Mammary epithelial cell (primary cell): ENCODE measurements at regions not wholly inside any gene's neighbourhood (a gene's known extent, or its start where the extent isn't known, plus 50 kb on each side); places are given as distances from the start of the nearest gene placed in this dataset.

ENCODE experiments used
- CTCF ChIP-seq, 2 donors: IDR thresholded peaks in 1 of 2; conservative IDR thresholded peaks in 1 of 2; 2 replicates each; pipeline ENCODE4 v1.5.1; 2011 to 2012; ENCODE audit warnings: inconsistent platforms in 2 of 2, low read length in 2 of 2, mild to moderate bottlenecking in 2 of 2, control low read depth in 1 of 2, low read depth in 1 of 2; ENCODE audit not compliant: insufficient read depth in 1 of 2; ENCODE audit errors: extremely low read depth in 1 of 2
- EZH2 ChIP-seq: IDR thresholded peaks from 2 replicates; pipeline ENCODE4 v1.6.1; 2012; ENCODE audit warnings: low read length, inconsistent platforms, borderline replicate concordance

DNA sequence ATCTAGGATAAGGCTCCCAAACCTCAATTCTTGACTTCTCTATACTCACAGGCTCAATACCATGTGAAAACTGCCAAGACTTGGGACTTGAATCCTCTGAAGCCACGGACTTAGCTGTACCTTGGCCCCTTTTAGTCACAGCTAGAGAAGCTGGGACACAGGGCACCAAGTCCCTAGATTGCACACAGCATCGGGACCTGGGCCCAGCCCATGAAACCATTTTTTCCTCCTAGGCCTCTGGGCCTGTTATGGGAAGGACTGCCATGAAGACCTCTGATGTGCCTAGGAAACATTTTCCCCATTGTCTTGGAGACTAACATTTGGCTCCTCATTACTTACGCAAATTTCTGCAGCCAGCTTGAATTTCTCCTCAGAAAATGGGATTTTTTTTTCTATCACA lies 1011.8 kb upstream of the DDX18 start:
- TF ChIP-seq CTCF (conservative IDR thresholded peaks at IDR 0.05 in 1 of 2, IDR thresholded peaks at IDR 0.05 in 1 of 2; ENCODE audit: extremely low read depth in 1 of 2, insufficient read depth in 1 of 2, low read depth in 1 of 2, low read length in 2 of 2) (no peak), EZH2 (no peak)
